ENCODE measurements at regions not wholly inside any gene's neighbourhood (a gene's known extent, or its start where the extent isn't known, plus 50 kb on each side); places are given as distances from the start of the nearest gene placed in this dataset.

- DNase-seq (ENCODE audit: low read depth) = no peak
- in situ Hi-C loops (cut with HindIII; ENCODE audit: low pct_unique_long_range_greater_than_20kb, low sequenced_read_pairs) = no loop called here
These were observed 102.8 kb upstream of the SMIM23 start for GRCh38 chr5:171682801-171683200.

GRCh38 chr5:171684169-171684568 lies 101.4 kb upstream of the SMIM23 start:
- in situ Hi-C loops (cut with HindIII; ENCODE audit: low pct_unique_long_range_greater_than_20kb, low sequenced_read_pairs) = no loop called here

GRCh38 chr5:171688696-171689495 lies 96.7 kb upstream of the SMIM23 start:
- in situ Hi-C loops (cut with HindIII; ENCODE audit: low pct_unique_long_range_greater_than_20kb, low sequenced_read_pairs) = no loop called here

More at GRCh38 chr5:171684169-171684568, 101.4 kb upstream of the SMIM23 start:
- DNase-seq (ENCODE audit: low read depth) = no peak

GRCh38 chr5:171689853-171690417 lies 95.7 kb upstream of the SMIM23 start:
- in situ Hi-C loops (cut with HindIII; ENCODE audit: low pct_unique_long_range_greater_than_20kb, low sequenced_read_pairs) = no loop called here
- DNase-seq (ENCODE audit: low read depth) = no peak

More at GRCh38 chr5:171688696-171689495, 96.7 kb upstream of the SMIM23 start:
- no peak for DNase-seq (ENCODE audit: low read depth)

GRCh38 chr5:171692107-171692506 lies 93.5 kb upstream of the SMIM23 start:
- DNase-seq (ENCODE audit: low read depth) = no peak
- in situ Hi-C loops (cut with HindIII; ENCODE audit: low pct_unique_long_range_greater_than_20kb, low sequenced_read_pairs) = no loop called here

GRCh38 chr5:171692936-171693335 lies 92.7 kb upstream of the SMIM23 start:
- in situ Hi-C loops (cut with HindIII; ENCODE audit: low pct_unique_long_range_greater_than_20kb, low sequenced_read_pairs) = no loop called here
- no peak for DNase-seq (ENCODE audit: low read depth)

GRCh38 chr5:171693412-171693811 lies 92.2 kb upstream of the SMIM23 start:
- no peak for DNase-seq (ENCODE audit: low read depth)
- in situ Hi-C loops (cut with HindIII; ENCODE audit: low pct_unique_long_range_greater_than_20kb, low sequenced_read_pairs) = no loop called here

GRCh38 chr5:171695804-171696203 lies 89.8 kb upstream of the SMIM23 start:
- no peak for DNase-seq (ENCODE audit: low read depth)
- in situ Hi-C loops (cut with HindIII; ENCODE audit: low pct_unique_long_range_greater_than_20kb, low sequenced_read_pairs) = no loop called here

- in situ Hi-C loops (cut with HindIII; ENCODE audit: low pct_unique_long_range_greater_than_20kb, low sequenced_read_pairs) = no loop called here
- DNase-seq (ENCODE audit: low read depth) = no peak
These were observed 88.2 kb upstream of the SMIM23 start for GRCh38 chr5:171697221-171698102.

- no peak for DNase-seq (ENCODE audit: low read depth)
- in situ Hi-C loops (cut with HindIII; ENCODE audit: low pct_unique_long_range_greater_than_20kb, low sequenced_read_pairs) = no loop called here
These were observed 85.2 kb upstream of the SMIM23 start for GRCh38 chr5:171700318-171700912.

- DNase-seq (ENCODE audit: low read depth) = no peak
- in situ Hi-C loops (cut with HindIII; ENCODE audit: low pct_unique_long_range_greater_than_20kb, low sequenced_read_pairs) = no loop called here
These were observed 84.5 kb upstream of the SMIM23 start for GRCh38 chr5:171701100-171701541.

GRCh38 chr5:171702135-171702770 lies 83.4 kb upstream of the SMIM23 start:
- no peak for DNase-seq (ENCODE audit: low read depth)

GRCh38 chr5:171703146-171703545 lies 82.5 kb upstream of the SMIM23 start:
- DNase-seq (ENCODE audit: low read depth) = no peak
- in situ Hi-C loops (cut with HindIII; ENCODE audit: low pct_unique_long_range_greater_than_20kb, low sequenced_read_pairs) = no loop called here

More at GRCh38 chr5:171702135-171702770, 83.4 kb upstream of the SMIM23 start:
- in situ Hi-C loops (cut with HindIII; ENCODE audit: low pct_unique_long_range_greater_than_20kb, low sequenced_read_pairs) = no loop called here

GRCh38 chr5:171705036-171705435 lies 80.6 kb upstream of the SMIM23 start:
- in situ Hi-C loops (cut with HindIII; ENCODE audit: low pct_unique_long_range_greater_than_20kb, low sequenced_read_pairs) = no loop called here
- no peak for DNase-seq (ENCODE audit: low read depth)

- in situ Hi-C loops (cut with HindIII; ENCODE audit: low pct_unique_long_range_greater_than_20kb, low sequenced_read_pairs) = no loop called here
- DNase-seq (ENCODE audit: low read depth) = no peak
These were observed 79.7 kb upstream of the SMIM23 start for GRCh38 chr5:171705830-171706468.

GRCh38 chr5:171706736-171707441 lies 78.7 kb upstream of the SMIM23 start:
- no peak for DNase-seq (ENCODE audit: low read depth)
- in situ Hi-C loops (cut with HindIII; ENCODE audit: low pct_unique_long_range_greater_than_20kb, low sequenced_read_pairs) = no loop called here

- DNase-seq (ENCODE audit: low read depth) = peak; percentile 45
- in situ Hi-C loops (cut with HindIII; ENCODE audit: low pct_unique_long_range_greater_than_20kb, low sequenced_read_pairs) = no loop called here
These were observed 78.2 kb upstream of the SMIM23 start for GRCh38 chr5:171707442-171707792.

All from Caki2 (cell line).